ENCODE measurements at regions not wholly inside any gene's neighbourhood (a gene's known extent, or its start where the extent isn't known, plus 50 kb on each side); places are given as distances from the start of the nearest gene placed in this dataset.
A peak's percentile ranks its signal among the peaks of the same experiment; 100 is the strongest.
"Not testable (repeated sequence)": the region's sequence is repeated elsewhere in the genome, so short reads cannot be mapped to it uniquely, and the experiment has no call there.

- ATAC-seq (peak; percentile 20 to 41), DNase-seq (ENCODE audit: low spot score) (no peak)
- Mint-ChIP-seq H3K4me1 (ENCODE audit: low read depth in 2 of 2) (peaks cover 29% of the 10 kb centered on the region in 2 donors), H3K27ac (peak overlapping the region; percentile 14 to 17), H3K9me3 (no peaks in the 10 kb centered on the region), H3K27me3 (peaks cover under 1 to 25% of the 10 kb centered on the region in 2 donors), H3K4me3 (peak overlapping the region; percentile 11), H3K36me3 (peaks cover 4% of the 10 kb centered on the region)
Observed at GRCh38 chr9:3742586-3742985, 216.8 kb upstream of the RFX3 start.

GRCh38 chr9:3741729-3742128 lies 215.9 kb upstream of the RFX3 start:
- Mint-ChIP-seq H3K9me3 (no peaks in the 10 kb centered on the region), H3K4me3 (no peak overlapping the region), H3K27ac (peak overlapping the region; percentile 14 to 17), H3K27me3 (peaks cover 0 to 25% of the 10 kb centered on the region in 2 donors), H3K4me1 (ENCODE audit: low read depth in 2 of 2) (peaks cover 27 to 33% of the 10 kb centered on the region in 2 donors), H3K36me3 (peaks cover 4% of the 10 kb centered on the region)
- no peak for ATAC-seq
- DNase-seq (ENCODE audit: low spot score): no peak

GRCh38 chr9:3740690-3741419 lies 215.1 kb upstream of the RFX3 start:
- peak overlapping the region in 1 of 2 donors; percentile 14 for H3K27ac Mint-ChIP-seq
- H3K36me3 Mint-ChIP-seq: no peaks in the 10 kb centered on the region

GRCh38 chr9:3736161-3736560 lies 210.4 kb upstream of the RFX3 start:
- H3K9me3 Mint-ChIP-seq: no peaks in the 10 kb centered on the region
- peak overlapping the region in 1 of 2 donors; percentile 15 for H3K27ac Mint-ChIP-seq
- ATAC-seq (no peak), DNase-seq (ENCODE audit: low spot score) (no peak)
- no peaks in the 10 kb centered on the region for H3K36me3 Mint-ChIP-seq
- peak overlapping the region; percentile 18 for H3K4me3 Mint-ChIP-seq
- H3K27me3 Mint-ChIP-seq: peaks cover 0 to 10% of the 10 kb centered on the region in 2 donors
- peaks cover 15 to 28% of the 10 kb centered on the region in 2 donors for H3K4me1 Mint-ChIP-seq (ENCODE audit: low read depth in 2 of 2)

More at GRCh38 chr9:3740690-3741419, 215.1 kb upstream of the RFX3 start:
- Mint-ChIP-seq H3K4me3 (no peak overlapping the region), H3K27me3 (peaks cover 0 to 25% of the 10 kb centered on the region in 2 donors), H3K9me3 (no peaks in the 10 kb centered on the region), H3K4me1 (ENCODE audit: low read depth in 2 of 2) (peaks cover 25 to 30% of the 10 kb centered on the region in 2 donors)
- DNase-seq (ENCODE audit: low spot score) (no peak), ATAC-seq (no peak)

GRCh38 chr9:3735251-3735650 lies 209.4 kb upstream of the RFX3 start:
- no peak for ATAC-seq
- Mint-ChIP-seq H3K27ac (no peak overlapping the region), H3K9me3 (no peaks in the 10 kb centered on the region), H3K4me1 (ENCODE audit: low read depth in 2 of 2) (peaks cover 15 to 37% of the 10 kb centered on the region in 2 donors), H3K27me3 (peaks cover 0 to 4% of the 10 kb centered on the region in 2 donors), H3K4me3 (no peak overlapping the region), H3K36me3 (no peaks in the 10 kb centered on the region)
- no peak for DNase-seq (ENCODE audit: low spot score)

GRCh38 chr9:3733527-3734262 lies 207.9 kb upstream of the RFX3 start:
- peak overlapping the region in 1 of 2 donors; percentile 79 for H3K27ac Mint-ChIP-seq
- not testable (repeated sequence) for DNase-seq (ENCODE audit: low spot score); H3K27me3 Mint-ChIP-seq; H3K4me3 Mint-ChIP-seq; ATAC-seq; H3K36me3 Mint-ChIP-seq; H3K9me3 Mint-ChIP-seq
- H3K4me1 Mint-ChIP-seq (ENCODE audit: low read depth in 2 of 2): peaks cover 11 to 31% of the 10 kb centered on the region in 2 donors

- Mint-ChIP-seq H3K9me3 (no peaks in the 10 kb centered on the region), H3K4me1 (ENCODE audit: low read depth in 2 of 2) (peaks cover 11 to 31% of the 10 kb centered on the region in 2 donors), H3K36me3 (no peaks in the 10 kb centered on the region), H3K27ac (peak overlapping the region; percentile 72 to 79), H3K4me3 (peak overlapping the region; percentile 43), H3K27me3 (no peaks in the 10 kb centered on the region)
- ATAC-seq (peak in 1 of 2 donors; percentile 54), DNase-seq (ENCODE audit: low spot score) (no peak)
Observed at GRCh38 chr9:3733039-3733408, 207.2 kb upstream of the RFX3 start.

- peak overlapping the region; percentile 43 for H3K4me3 Mint-ChIP-seq
- peak; percentile 81 to 86 for ATAC-seq
- peak overlapping the region; percentile 72 to 79 for H3K27ac Mint-ChIP-seq
- peaks cover 11 to 31% of the 10 kb centered on the region in 2 donors for H3K4me1 Mint-ChIP-seq (ENCODE audit: low read depth in 2 of 2)
- peak; percentile 67 for DNase-seq (ENCODE audit: low spot score)
- no peaks in the 10 kb centered on the region for H3K36me3 Mint-ChIP-seq
- no peaks in the 10 kb centered on the region for H3K27me3 Mint-ChIP-seq
- H3K9me3 Mint-ChIP-seq: no peaks in the 10 kb centered on the region
Observed at GRCh38 chr9:3732077-3733038, 206.6 kb upstream of the RFX3 start.

GRCh38 chr9:3730511-3730922 lies 204.7 kb upstream of the RFX3 start:
- peaks cover 5 to 21% of the 10 kb centered on the region in 2 donors for H3K4me1 Mint-ChIP-seq (ENCODE audit: low read depth in 2 of 2)
- no peaks in the 10 kb centered on the region for H3K27me3 Mint-ChIP-seq
- peak overlapping the region in 1 of 2 donors; percentile 72 for H3K27ac Mint-ChIP-seq
- peak in 1 of 2 donors; percentile 75 for ATAC-seq
- peak overlapping the region; percentile 49 for H3K4me3 Mint-ChIP-seq
- H3K36me3 Mint-ChIP-seq: no peaks in the 10 kb centered on the region
- no peaks in the 10 kb centered on the region for H3K9me3 Mint-ChIP-seq
- no peak for DNase-seq (ENCODE audit: low spot score)

- Mint-ChIP-seq H3K4me3 (no peak overlapping the region), H3K27ac (no peak overlapping the region), H3K27me3 (peaks cover 16 to 31% of the 10 kb centered on the region in 2 donors), H3K9me3 (peaks cover 2% of the 10 kb centered on the region), H3K4me1 (ENCODE audit: low read depth in 2 of 2) (no peaks in the 10 kb centered on the region), H3K36me3 (no peaks in the 10 kb centered on the region)
- ATAC-seq (no peak), DNase-seq (ENCODE audit: low spot score) (no peak)
Observed at GRCh38 chr9:3721096-3721495, 195.3 kb upstream of the RFX3 start.

- H3K4me1 Mint-ChIP-seq (ENCODE audit: low read depth in 2 of 2): no peaks in the 10 kb centered on the region
- DNase-seq (ENCODE audit: low spot score): no peak
- H3K4me3 Mint-ChIP-seq: no peak overlapping the region
- H3K27ac Mint-ChIP-seq: no peak overlapping the region
- H3K27me3 Mint-ChIP-seq: peaks cover 21 to 49% of the 10 kb centered on the region in 2 donors
- H3K36me3 Mint-ChIP-seq: no peaks in the 10 kb centered on the region
- no peak for ATAC-seq
- H3K9me3 Mint-ChIP-seq: peaks cover 7% of the 10 kb centered on the region
Observed at GRCh38 chr9:3719286-3719685, 193.5 kb upstream of the RFX3 start.

- Mint-ChIP-seq H3K27ac (no peak overlapping the region), H3K4me1 (ENCODE audit: low read depth in 2 of 2) (no peaks in the 10 kb centered on the region), H3K4me3 (no peak overlapping the region), H3K36me3 (no peaks in the 10 kb centered on the region), H3K9me3 (peaks cover 7% of the 10 kb centered on the region), H3K27me3 (peaks cover 24 to 55% of the 10 kb centered on the region in 2 donors)
- no peak for ATAC-seq
- no peak for DNase-seq (ENCODE audit: low spot score)
Observed at GRCh38 chr9:3716415-3716814, 190.6 kb upstream of the RFX3 start.

GRCh38 chr9:3708751-3709150 lies 182.9 kb upstream of the RFX3 start:
- H3K36me3 Mint-ChIP-seq: no peaks in the 10 kb centered on the region
- H3K27ac Mint-ChIP-seq: no peak overlapping the region
- no peaks in the 10 kb centered on the region for H3K4me1 Mint-ChIP-seq (ENCODE audit: low read depth in 2 of 2)
- H3K4me3 Mint-ChIP-seq: no peak overlapping the region
- ATAC-seq (no peak), DNase-seq (ENCODE audit: low spot score) (no peak)
- H3K9me3 Mint-ChIP-seq: no peaks in the 10 kb centered on the region
- H3K27me3 Mint-ChIP-seq: peaks cover 14 to 43% of the 10 kb centered on the region in 2 donors
